ENCODE measurements at regions not wholly inside any gene's neighbourhood (a gene's known extent, or its start where the extent isn't known, plus 50 kb on each side); places are given as distances from the start of the nearest gene placed in this dataset.
A peak's percentile ranks its signal among the peaks of the same experiment; 100 is the strongest.

DNA sequence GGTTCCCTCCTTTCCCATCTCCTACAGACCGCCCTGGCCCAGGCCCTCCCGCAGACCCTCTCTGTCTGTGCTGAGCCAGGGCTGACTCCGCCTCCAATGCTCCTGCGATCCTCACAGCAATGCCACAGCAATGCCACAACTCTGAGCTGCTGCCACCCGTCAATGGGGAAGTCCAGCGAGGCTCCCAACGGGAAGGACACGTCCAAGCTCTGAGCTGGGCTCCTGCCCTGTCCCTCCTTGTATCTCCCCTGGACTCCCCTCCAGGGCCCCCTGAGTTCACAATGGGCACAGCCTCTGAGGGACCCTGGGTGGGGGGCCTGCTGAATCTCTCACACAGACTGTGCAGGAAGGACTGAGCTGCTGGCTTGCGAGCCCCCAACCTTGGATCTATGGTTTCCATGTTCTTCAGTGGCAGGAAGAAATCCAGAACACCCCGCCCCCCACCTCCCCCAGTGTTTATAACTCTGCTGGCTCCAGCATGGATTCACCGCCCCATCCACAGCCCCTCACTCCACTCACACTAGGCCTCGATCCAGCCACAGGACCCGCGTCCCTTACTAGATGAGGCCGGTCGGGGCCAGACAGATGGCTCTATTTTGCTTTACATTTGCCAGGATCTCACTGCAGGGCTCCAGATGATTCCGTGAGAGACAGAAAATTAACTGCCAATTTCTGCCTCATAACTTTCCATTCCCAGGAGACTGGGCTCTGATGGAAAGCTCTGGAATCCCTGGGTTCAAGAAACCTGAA is 338.0 kb downstream of the MATN1 start:
- CTCF ChIA-PET = no interaction called here
- H3K4me3 Mint-ChIP-seq = no peak overlapping the region
- no peak for DNase-seq
- H3K27ac Mint-ChIP-seq = no peak overlapping the region
- no peaks in the 10 kb centered on the region for H3K36me3 Mint-ChIP-seq (ENCODE audit: low read depth)
- H3K9me3 Mint-ChIP-seq = no peaks in the 10 kb centered on the region
- H3K27me3 Mint-ChIP-seq = peaks cover 3% of the 10 kb centered on the region
- POLR2A ChIA-PET = no interaction called here
- no peaks in the 10 kb centered on the region for H3K4me1 Mint-ChIP-seq

DNA sequence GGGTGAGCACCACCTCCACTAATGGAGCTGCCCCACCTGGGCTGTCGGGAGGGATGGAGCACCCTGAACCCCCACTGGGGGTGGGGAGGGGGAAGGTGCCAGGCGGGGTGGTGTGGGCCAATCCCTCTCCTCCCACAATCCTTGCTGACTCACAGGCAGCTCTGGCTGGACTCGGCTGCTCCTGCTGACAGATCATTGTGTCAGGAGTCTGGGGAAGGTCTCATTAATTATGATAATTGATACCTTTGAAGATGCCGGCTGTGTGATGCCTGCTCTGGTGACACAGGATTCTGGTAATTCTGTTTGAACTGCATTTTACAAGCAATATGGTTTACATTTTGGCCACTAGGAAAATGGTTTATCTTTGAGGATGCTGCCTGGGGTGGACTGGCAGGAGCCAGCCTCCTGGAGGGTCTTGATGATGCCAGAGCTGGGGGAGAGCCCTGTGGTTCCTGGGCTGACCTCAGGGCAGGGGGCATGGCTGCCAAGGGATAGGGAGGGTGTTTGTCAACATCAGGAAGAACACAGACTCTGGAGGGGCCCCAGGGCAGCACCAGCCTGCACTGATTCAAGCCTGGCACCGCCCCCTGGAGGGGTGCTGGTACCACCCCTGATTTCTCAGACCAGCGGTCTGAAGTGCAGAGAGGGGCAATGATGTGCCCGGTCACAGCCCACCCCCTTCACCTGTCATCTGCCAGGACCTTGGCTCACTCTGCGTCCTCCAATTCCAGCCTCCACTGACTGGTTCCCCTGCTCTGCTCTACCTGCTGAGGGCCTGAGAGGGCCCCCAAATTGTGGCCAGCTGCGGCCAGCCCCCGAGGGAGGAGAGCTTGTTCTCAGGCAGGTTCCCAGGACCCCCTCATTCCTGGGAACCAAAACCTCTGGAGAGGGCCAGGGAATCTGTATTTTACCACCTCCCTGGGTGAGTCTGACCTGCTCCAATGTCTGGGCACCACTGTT is 338.8 kb downstream of the MATN1 start:
- no peak for DNase-seq
- H3K36me3 Mint-ChIP-seq (ENCODE audit: low read depth) = no peaks in the 10 kb centered on the region
- no peaks in the 10 kb centered on the region for H3K4me1 Mint-ChIP-seq
- ChIA-PET POLR2A (no interaction called here), CTCF (no interaction called here)
- no peak overlapping the region for H3K4me3 Mint-ChIP-seq
- peaks cover 1% of the 10 kb centered on the region for H3K27me3 Mint-ChIP-seq
- H3K27ac Mint-ChIP-seq = no peak overlapping the region
- no peaks in the 10 kb centered on the region for H3K9me3 Mint-ChIP-seq

- no peak overlapping the region for H3K27ac Mint-ChIP-seq
- ChIA-PET POLR2A (no interaction called here), CTCF (no interaction called here)
- no peak for DNase-seq
- no peak overlapping the region for H3K4me3 Mint-ChIP-seq
- no peaks in the 10 kb centered on the region for H3K4me1 Mint-ChIP-seq
- peaks cover 4% of the 10 kb centered on the region for H3K27me3 Mint-ChIP-seq
- no peaks in the 10 kb centered on the region for H3K9me3 Mint-ChIP-seq
- no peaks in the 10 kb centered on the region for H3K36me3 Mint-ChIP-seq (ENCODE audit: low read depth)
Measured at GRCh38 chr1:30383221-30383711, 340.1 kb downstream of the MATN1 start.

GRCh38 chr1:30382496-30382895 is 340.9 kb downstream of the MATN1 start:
- peaks cover 4% of the 10 kb centered on the region for H3K27me3 Mint-ChIP-seq
- CTCF ChIA-PET = interaction anchor here (0.6 kb wide), 1 partner anchor 453 kb away, joined by 3 read pairs; no protein-coding TSS in a partner anchor
- DNase-seq = no peak
- H3K36me3 Mint-ChIP-seq (ENCODE audit: low read depth) = no peaks in the 10 kb centered on the region
- no peaks in the 10 kb centered on the region for H3K4me1 Mint-ChIP-seq
- H3K27ac Mint-ChIP-seq = no peak overlapping the region
- H3K9me3 Mint-ChIP-seq = no peaks in the 10 kb centered on the region
- POLR2A ChIA-PET = no interaction called here
- H3K4me3 Mint-ChIP-seq = no peak overlapping the region

GRCh38 chr1:30381671-30382365 is 341.6 kb downstream of the MATN1 start:
- DNase-seq = no peak
- Mint-ChIP-seq H3K4me1 (no peaks in the 10 kb centered on the region), H3K27ac (no peak overlapping the region), H3K9me3 (no peaks in the 10 kb centered on the region), H3K27me3 (peaks cover 4% of the 10 kb centered on the region), H3K36me3 (ENCODE audit: low read depth) (no peaks in the 10 kb centered on the region), H3K4me3 (no peak overlapping the region)
- POLR2A ChIA-PET = no interaction called here
- CTCF ChIA-PET = interaction anchor here (0.6 to 1.9 kb wide), 2 partner anchors 131 to 454 kb away, joined by 3 to 4 read pairs; no protein-coding TSS in a partner anchor

- Mint-ChIP-seq H3K4me1 (no peaks in the 10 kb centered on the region), H3K4me3 (no peak overlapping the region), H3K27me3 (peaks cover 4% of the 10 kb centered on the region), H3K27ac (no peak overlapping the region), H3K36me3 (ENCODE audit: low read depth) (no peaks in the 10 kb centered on the region), H3K9me3 (no peaks in the 10 kb centered on the region)
- CTCF ChIA-PET = interaction anchor here (0.8 to 1.9 kb wide), 12 partner anchors 9 to 1145 kb away, joined by 3 to 10 read pairs (median 7); partner anchors contain the start of gene PTPRU
- POLR2A ChIA-PET = no interaction called here
- DNase-seq = no peak
Measured at GRCh38 chr1:30381266-30381665, 342.1 kb downstream of the MATN1 start.

DNA sequence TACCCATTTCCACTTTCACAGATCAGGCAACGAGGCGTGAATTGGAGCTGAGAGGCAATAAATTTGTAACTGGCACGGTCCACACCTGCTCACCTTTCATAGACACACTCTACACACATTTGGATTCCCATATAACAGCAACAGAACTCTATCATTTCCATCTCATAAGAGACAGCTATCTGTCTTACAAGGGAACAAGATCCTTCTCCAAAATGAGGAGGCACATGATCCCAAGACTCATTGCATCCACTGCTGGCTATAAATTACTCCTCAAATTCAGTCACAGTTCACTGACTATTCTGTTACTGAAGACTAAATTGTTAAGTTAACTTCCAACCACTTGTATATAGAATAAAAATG is 342.8 kb downstream of the MATN1 start:
- H3K9me3 Mint-ChIP-seq = no peaks in the 10 kb centered on the region
- no peaks in the 10 kb centered on the region for H3K4me1 Mint-ChIP-seq
- DNase-seq = no peak
- no peak overlapping the region for H3K4me3 Mint-ChIP-seq
- no peak overlapping the region for H3K27ac Mint-ChIP-seq
- ChIA-PET CTCF (interaction anchor here (0.8 to 1.9 kb wide), 23 partner anchors 9 to 1144 kb away, joined by 3 to 10 read pairs (median 4); partner anchors contain the start of gene PTPRU), POLR2A (no interaction called here)
- H3K36me3 Mint-ChIP-seq (ENCODE audit: low read depth) = no peaks in the 10 kb centered on the region
- peaks cover 4% of the 10 kb centered on the region for H3K27me3 Mint-ChIP-seq

GRCh38 chr1:30379684-30380624 is 343.4 kb downstream of the MATN1 start:
- H3K4me1 Mint-ChIP-seq = no peaks in the 10 kb centered on the region
- no peaks in the 10 kb centered on the region for H3K36me3 Mint-ChIP-seq (ENCODE audit: low read depth)
- H3K4me3 Mint-ChIP-seq = no peak overlapping the region
- ChIA-PET CTCF (interaction anchor here (0.8 to 1.9 kb wide), 24 partner anchors 8 to 1143 kb away, joined by 3 to 10 read pairs (median 4); partner anchors contain the start of gene PTPRU), POLR2A (no interaction called here)
- H3K27me3 Mint-ChIP-seq = peaks cover 4% of the 10 kb centered on the region
- H3K27ac Mint-ChIP-seq = no peak overlapping the region
- no peaks in the 10 kb centered on the region for H3K9me3 Mint-ChIP-seq
- peak; percentile 49 for DNase-seq

GRCh38 chr1:30378991-30379581 is 344.3 kb downstream of the MATN1 start:
- Mint-ChIP-seq H3K9me3 (no peaks in the 10 kb centered on the region), H3K4me1 (no peaks in the 10 kb centered on the region), H3K36me3 (ENCODE audit: low read depth) (no peaks in the 10 kb centered on the region), H3K27me3 (peaks cover 4% of the 10 kb centered on the region), H3K27ac (no peak overlapping the region), H3K4me3 (no peak overlapping the region)
- ChIA-PET POLR2A (no interaction called here), CTCF (interaction anchor here (0.8 to 1.5 kb wide), 3 partner anchors 10 to 586 kb away, joined by 3 to 9 read pairs (median 3); no protein-coding TSS in a partner anchor)
- no peak for DNase-seq

- Mint-ChIP-seq H3K27ac (no peak overlapping the region), H3K4me3 (no peak overlapping the region), H3K9me3 (no peaks in the 10 kb centered on the region), H3K4me1 (no peaks in the 10 kb centered on the region), H3K36me3 (ENCODE audit: low read depth) (no peaks in the 10 kb centered on the region), H3K27me3 (peaks cover 4% of the 10 kb centered on the region)
- POLR2A ChIA-PET = no interaction called here
- no peak for DNase-seq
- CTCF ChIA-PET = no interaction called here
Measured at GRCh38 chr1:30378003-30378596, 345.3 kb downstream of the MATN1 start.

DNA sequence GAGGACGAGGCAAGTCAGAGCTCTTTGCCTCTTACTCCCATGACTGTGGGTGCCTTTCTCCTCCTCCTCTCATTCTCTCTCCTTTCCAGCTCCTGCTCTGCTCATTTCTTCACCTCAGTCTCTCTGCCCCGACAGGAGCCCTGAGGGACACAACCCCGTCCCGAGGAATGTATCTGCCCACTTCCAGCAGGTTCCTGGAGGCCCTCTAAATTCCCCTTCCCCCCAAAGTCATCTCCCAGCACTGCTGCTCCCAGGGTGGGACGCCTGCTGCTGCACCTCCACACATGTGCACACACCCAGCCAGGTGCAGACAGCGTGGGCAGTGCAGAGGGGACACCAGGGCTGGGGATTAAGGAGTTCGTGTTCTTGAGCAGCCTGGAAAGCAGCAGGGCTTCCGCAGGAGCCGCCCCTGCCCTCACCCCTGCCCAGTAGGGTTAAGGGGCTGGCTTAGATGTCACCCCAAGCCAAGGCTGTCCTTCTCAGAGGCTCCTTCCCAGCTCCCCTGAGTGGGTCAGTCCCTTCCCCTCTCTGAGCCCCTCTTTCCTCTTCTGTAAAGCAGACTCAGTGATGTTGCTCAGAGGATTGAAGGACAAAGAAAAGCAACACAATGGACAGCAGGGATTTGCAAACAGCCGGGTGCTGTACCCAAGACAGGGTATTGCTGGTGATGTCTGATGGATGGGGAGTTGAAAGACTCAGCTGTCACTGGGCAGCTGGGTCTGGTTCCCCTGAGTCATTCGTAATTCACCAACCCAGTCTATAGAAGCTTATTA is 346.0 kb downstream of the MATN1 start:
- no peaks in the 10 kb centered on the region for H3K9me3 Mint-ChIP-seq
- DNase-seq = no peak
- H3K36me3 Mint-ChIP-seq (ENCODE audit: low read depth) = no peaks in the 10 kb centered on the region
- H3K4me3 Mint-ChIP-seq = no peak overlapping the region
- CTCF ChIA-PET = no interaction called here
- no peak overlapping the region for H3K27ac Mint-ChIP-seq
- POLR2A ChIA-PET = no interaction called here
- no peaks in the 10 kb centered on the region for H3K4me1 Mint-ChIP-seq
- peaks cover 4% of the 10 kb centered on the region for H3K27me3 Mint-ChIP-seq
